Keratinocyte (primary cell): ENCODE measurements at regions not wholly inside any gene's neighbourhood (a gene's known extent, or its start where the extent isn't known, plus 50 kb on each side); places are given as distances from the start of the nearest gene placed in this dataset.

Experiments
- DNase-seq: peaks from one replicate; pipeline ENCODE4 v3.0.0-alpha.2; 2011; ENCODE audit warnings: low read depth, missing footprints, low spot score
- FAIRE-seq: peaks from 2 replicates; lab custom pipeline; 2011; peaks lifted over from hg19 to GRCh38; lab: Jason Lieb, UNC
- H2AFZ ChIP-seq: 2 replicates; pipeline ENCODE4 v1.6.0; 2012; ENCODE audit warnings: low read length, control low read depth, inconsistent platforms; ENCODE audit not compliant: control insufficient read depth
- H3K27ac ChIP-seq: 2 replicates; pipeline ENCODE4 v1.5.1; 2011; ENCODE audit warnings: low read length; ENCODE audit not compliant: control insufficient read depth, insufficient read depth
- H3K27me3 ChIP-seq: 3 replicates; pipeline ENCODE4 v1.6.0; 2011; ENCODE audit warnings: low read length; ENCODE audit not compliant: control insufficient read depth, insufficient read depth; ENCODE audit errors: extremely low read depth
- H3K36me3 ChIP-seq, 2 experiments: 2 replicates in 1 of 2; 3 replicates in 1 of 2; pipeline ENCODE4 v1.5.1; 2011; ENCODE audit warnings: low read length in 2 of 2, mild to moderate bottlenecking in 1 of 2; ENCODE audit not compliant: control insufficient read depth in 2 of 2, insufficient read depth in 2 of 2; ENCODE audit errors: extremely low read depth in 1 of 2
- H3K4me1 ChIP-seq: 3 replicates; pipeline ENCODE4 v1.5.1; 2011; ENCODE audit warnings: low read length; ENCODE audit not compliant: control insufficient read depth, insufficient read depth; ENCODE audit errors: extremely low read depth
- H3K4me2 ChIP-seq: 3 replicates; pipeline ENCODE4 v1.6.0; 2011; ENCODE audit warnings: low read depth, low read length; ENCODE audit not compliant: control insufficient read depth, insufficient read depth; ENCODE audit errors: extremely low read depth
- H3K4me3 ChIP-seq, 3 experiments: fragments of 200-600 bp in 1 of 3; sonication (generic) in 1 of 3; 2 replicates in 2 of 3; 3 replicates in 1 of 3; pipeline ENCODE4 v1.5.1; 2011 to 2016; ENCODE audit warnings: low read length in 3 of 3, mild to moderate bottlenecking in 3 of 3, control low read depth in 2 of 3, inconsistent platforms in 1 of 3, low read depth in 1 of 3, mixed read lengths in 1 of 3, mixed run types in 1 of 3, moderate library complexity in 1 of 3; ENCODE audit not compliant: control insufficient read depth in 2 of 3, insufficient read depth in 2 of 3; ENCODE audit errors: extremely low read depth in 1 of 3
- H3K79me2 ChIP-seq: 2 replicates; pipeline ENCODE4 v1.6.0; 2012; ENCODE audit warnings: low read length; ENCODE audit not compliant: control insufficient read depth, insufficient read depth
- H3K9ac ChIP-seq: 3 replicates; pipeline ENCODE4 v1.6.0; 2011; ENCODE audit warnings: low read length; ENCODE audit not compliant: control insufficient read depth, insufficient read depth; ENCODE audit errors: extremely low read depth
- H3K9me1 ChIP-seq: 3 replicates; pipeline ENCODE4 v1.6.0; 2011; ENCODE audit warnings: low read length; ENCODE audit not compliant: control insufficient read depth, insufficient read depth; ENCODE audit errors: extremely low read depth
- H3K9me3 ChIP-seq: 2 replicates; pipeline ENCODE4 v1.5.1; 2012; ENCODE audit warnings: low read depth, low read length; ENCODE audit not compliant: control insufficient read depth
- H4K20me1 ChIP-seq: 3 replicates; pipeline ENCODE4 v1.6.0; 2011; ENCODE audit warnings: low read length; ENCODE audit not compliant: control insufficient read depth, insufficient read depth; ENCODE audit errors: extremely low read depth
- EZH2 ChIP-seq: IDR thresholded peaks from one replicate; pipeline ENCODE4 v1.6.1; 2012; ENCODE audit warnings: inconsistent platforms, mild to moderate bottlenecking, low read length, moderate library complexity
- dilution Hi-C: fragments of 300-500 bp; cut with MboI; formaldehyde crosslinking; loops from one replicate; pipeline ENCODE4 v1.7.0; 2020; ENCODE audit warnings: low sequenced_read_pairs; ENCODE audit not compliant: extremely low pct_ligation_motif_present
- TF ChIP-seq, protein P1 (sequence below), 3 experiments: IDR thresholded peaks in 1 of 3; conservative IDR thresholded peaks in 1 of 3; optimal IDR thresholded peaks in 1 of 3; 2 replicates in 2 of 3; 3 replicates in 1 of 3; pipeline versions ENCODE3 to v1.5.1; 2011; ENCODE audit warnings: low read length in 3 of 3, mild to moderate bottlenecking in 3 of 3, moderate library complexity in 2 of 3, control low read depth in 1 of 3, inconsistent platforms in 1 of 3; ENCODE audit not compliant: insufficient read depth in 2 of 3; ENCODE audit errors: extremely low read depth in 1 of 3

DNA sequence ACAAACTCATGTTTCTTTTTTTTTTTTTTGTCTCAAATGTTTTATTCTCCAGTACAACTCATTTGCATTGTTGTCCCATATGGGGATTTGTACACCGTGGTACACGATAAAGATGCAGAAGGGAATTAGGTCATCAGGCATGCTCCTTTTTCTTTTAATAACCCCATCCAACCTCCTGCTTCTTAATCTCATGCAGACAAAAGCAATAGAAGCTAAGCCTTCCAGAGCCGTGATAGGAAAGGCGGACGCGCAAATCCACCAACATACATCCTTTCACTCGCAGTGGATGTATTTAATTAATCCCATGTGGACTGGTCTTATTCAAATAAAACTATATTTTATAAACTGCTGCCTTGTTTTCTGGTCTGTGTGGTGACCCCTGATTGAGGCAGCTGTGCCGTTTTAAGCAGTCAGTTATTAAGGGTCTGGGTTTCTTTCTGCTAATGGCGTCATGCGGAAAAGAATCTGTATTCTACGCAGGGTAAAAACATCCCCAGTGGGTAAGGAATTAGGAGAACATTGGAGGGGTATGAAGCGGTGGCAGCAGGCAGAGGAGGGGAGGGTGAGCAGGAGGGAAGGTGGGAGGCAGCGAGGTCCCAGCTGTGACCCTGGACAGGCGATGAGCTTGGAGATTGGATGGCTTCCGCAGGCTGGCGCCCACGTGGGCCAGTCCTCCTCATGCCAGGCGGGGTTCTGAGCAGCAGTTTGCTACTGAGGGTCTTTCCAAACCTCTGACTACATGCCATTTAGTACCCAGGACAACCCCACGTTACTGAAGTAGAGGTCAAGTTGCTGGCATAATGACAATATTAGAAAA, 172.8 kb downstream of the LINC00237 start:
- Histone ChIP-seq H2AFZ (no peak overlapping the region), H3K79me2 (no peaks in the 10 kb centered on the region), H3K4me3 (no peak overlapping the region), H3K9me3 (no peaks in the 10 kb centered on the region), H3K36me3 (no peaks in the 10 kb centered on the region), H3K27me3 (no peaks in the 10 kb centered on the region), H3K4me1 (no peaks in the 10 kb centered on the region), H3K9me1 (no peaks in the 10 kb centered on the region), H3K4me2 (no peak overlapping the region), H3K9ac (no peak overlapping the region), H4K20me1 (no peaks in the 10 kb centered on the region), H3K27ac (no peak overlapping the region)
- no peak for FAIRE-seq
- dilution Hi-C loops, result no loop called here
- no peak for DNase-seq
- TF ChIP-seq, protein P1, sequence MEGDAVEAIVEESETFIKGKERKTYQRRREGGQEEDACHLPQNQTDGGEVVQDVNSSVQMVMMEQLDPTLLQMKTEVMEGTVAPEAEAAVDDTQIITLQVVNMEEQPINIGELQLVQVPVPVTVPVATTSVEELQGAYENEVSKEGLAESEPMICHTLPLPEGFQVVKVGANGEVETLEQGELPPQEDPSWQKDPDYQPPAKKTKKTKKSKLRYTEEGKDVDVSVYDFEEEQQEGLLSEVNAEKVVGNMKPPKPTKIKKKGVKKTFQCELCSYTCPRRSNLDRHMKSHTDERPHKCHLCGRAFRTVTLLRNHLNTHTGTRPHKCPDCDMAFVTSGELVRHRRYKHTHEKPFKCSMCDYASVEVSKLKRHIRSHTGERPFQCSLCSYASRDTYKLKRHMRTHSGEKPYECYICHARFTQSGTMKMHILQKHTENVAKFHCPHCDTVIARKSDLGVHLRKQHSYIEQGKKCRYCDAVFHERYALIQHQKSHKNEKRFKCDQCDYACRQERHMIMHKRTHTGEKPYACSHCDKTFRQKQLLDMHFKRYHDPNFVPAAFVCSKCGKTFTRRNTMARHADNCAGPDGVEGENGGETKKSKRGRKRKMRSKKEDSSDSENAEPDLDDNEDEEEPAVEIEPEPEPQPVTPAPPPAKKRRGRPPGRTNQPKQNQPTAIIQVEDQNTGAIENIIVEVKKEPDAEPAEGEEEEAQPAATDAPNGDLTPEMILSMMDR (optimal IDR thresholded peaks at IDR 0.05 in 1 of 3, IDR thresholded peaks at IDR 0.05 in 1 of 3, conservative IDR thresholded peaks at IDR 0.05 in 1 of 3; ENCODE audit: extremely low read depth in 1 of 3, insufficient read depth in 2 of 3, low read length in 3 of 3), result no peak
- TF ChIP-seq EZH2, result no peak

DNA sequence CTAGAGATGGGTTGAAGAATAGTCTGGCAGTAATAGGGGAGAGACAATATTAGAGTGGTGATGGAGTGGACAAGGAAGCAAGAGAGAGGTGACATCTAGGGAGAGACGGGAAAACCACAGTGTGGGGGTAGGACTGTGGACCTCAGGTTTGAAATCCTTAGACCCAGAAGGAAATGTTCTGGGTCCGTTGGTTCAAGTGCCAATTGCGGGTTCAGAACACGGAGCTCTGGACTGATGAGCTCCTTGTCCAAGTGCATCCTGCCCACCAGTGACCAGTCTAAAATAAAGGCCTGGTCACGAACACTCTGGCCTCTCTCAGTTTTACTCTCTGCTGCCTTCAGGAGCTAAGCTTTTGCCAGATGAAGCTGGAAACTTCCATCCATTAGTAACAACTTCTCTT, 174.0 kb downstream of the LINC00237 start:
- Histone ChIP-seq H3K4me3 (no peak overlapping the region), H2AFZ (no peak overlapping the region), H3K9me3 (no peaks in the 10 kb centered on the region), H3K36me3 (no peaks in the 10 kb centered on the region), H3K4me1 (no peaks in the 10 kb centered on the region), H3K9ac (no peak overlapping the region), H3K79me2 (no peaks in the 10 kb centered on the region), H3K27ac (no peak overlapping the region), H3K27me3 (no peaks in the 10 kb centered on the region), H3K4me2 (no peak overlapping the region), H3K9me1 (no peaks in the 10 kb centered on the region), H4K20me1 (no peaks in the 10 kb centered on the region)
- DNase-seq, result no peak
- FAIRE-seq, result no peak
- dilution Hi-C loops, result no loop called here
- TF ChIP-seq, protein P1 (optimal IDR thresholded peaks at IDR 0.05 in 1 of 3, IDR thresholded peaks at IDR 0.05 in 1 of 3, conservative IDR thresholded peaks at IDR 0.05 in 1 of 3; ENCODE audit: extremely low read depth in 1 of 3, insufficient read depth in 2 of 3, low read length in 3 of 3), result no peak
- no peak for TF ChIP-seq EZH2
